AG10803 (cell line): ENCODE measurements at regions not wholly inside any gene's neighbourhood (a gene's known extent, or its start where the extent isn't known, plus 50 kb on each side); places are given as distances from the start of the nearest gene placed in this dataset.

Experiments
- DNase-seq: peaks from one replicate; pipeline ENCODE4 v3.0.0; 2010; ENCODE audit warnings: low read depth
- H3K4me3 ChIP-seq: 2 replicates; pipeline ENCODE4 v1.5.1; 2011; ENCODE audit warnings: mild to moderate bottlenecking, low read length, control low read depth
- CTCF ChIP-seq: conservative IDR thresholded peaks from 2 replicates; pipeline ENCODE4 v1.5.1; 2011; ENCODE audit warnings: mild to moderate bottlenecking, low read length, control low read depth, inconsistent platforms

GRCh38 chr12:92467886-92468285, 234.9 kb upstream of the PLEKHG7 start:
- DNase-seq = no peak
- TF ChIP-seq CTCF = no peak
- no peak overlapping the region for H3K4me3 ChIP-seq

- DNase-seq = no peak
- TF ChIP-seq CTCF = no peak
- H3K4me3 ChIP-seq = no peak overlapping the region
Measured at GRCh38 chr12:92466391-92467305, 236.1 kb upstream of the PLEKHG7 start.

GRCh38 chr12:92465786-92466295, 236.9 kb upstream of the PLEKHG7 start:
- H3K4me3 ChIP-seq = no peak overlapping the region
- no peak for DNase-seq

GRCh38 chr12:92464911-92465310, 237.9 kb upstream of the PLEKHG7 start:
- no peak for DNase-seq
- H3K4me3 ChIP-seq = no peak overlapping the region
- no peak for TF ChIP-seq CTCF

More at GRCh38 chr12:92465786-92466295, 236.9 kb upstream of the PLEKHG7 start:
- no peak for TF ChIP-seq CTCF

GRCh38 chr12:92463171-92463570, 239.6 kb upstream of the PLEKHG7 start:
- no peak overlapping the region for H3K4me3 ChIP-seq
- no peak for DNase-seq
- no peak for TF ChIP-seq CTCF

GRCh38 chr12:92462527-92462926, 240.3 kb upstream of the PLEKHG7 start:
- TF ChIP-seq CTCF = no peak
- no peak overlapping the region for H3K4me3 ChIP-seq
- DNase-seq = no peak

GRCh38 chr12:92462049-92462448, 240.7 kb upstream of the PLEKHG7 start:
- DNase-seq = peak; percentile 11
- TF ChIP-seq CTCF = no peak
- no peak overlapping the region for H3K4me3 ChIP-seq
